HG03457 (cell line): ENCODE measurements at regions not wholly inside any gene's neighbourhood (a gene's known extent, or its start where the extent isn't known, plus 50 kb on each side); places are given as distances from the start of the nearest gene placed in this dataset.
"Not testable (repeated sequence)": the region's sequence is repeated elsewhere in the genome, so short reads cannot be mapped to it uniquely, and the experiment has no call there.

Experiments
- ATAC-seq: cut with Tn5 transposase; IDR thresholded peaks from one replicate; pipeline ENCODE4 v1.9.1; 2021; ENCODE audit warnings: moderate number of reproducible peaks; ENCODE audit not compliant: unreplicated experiment

DNA sequence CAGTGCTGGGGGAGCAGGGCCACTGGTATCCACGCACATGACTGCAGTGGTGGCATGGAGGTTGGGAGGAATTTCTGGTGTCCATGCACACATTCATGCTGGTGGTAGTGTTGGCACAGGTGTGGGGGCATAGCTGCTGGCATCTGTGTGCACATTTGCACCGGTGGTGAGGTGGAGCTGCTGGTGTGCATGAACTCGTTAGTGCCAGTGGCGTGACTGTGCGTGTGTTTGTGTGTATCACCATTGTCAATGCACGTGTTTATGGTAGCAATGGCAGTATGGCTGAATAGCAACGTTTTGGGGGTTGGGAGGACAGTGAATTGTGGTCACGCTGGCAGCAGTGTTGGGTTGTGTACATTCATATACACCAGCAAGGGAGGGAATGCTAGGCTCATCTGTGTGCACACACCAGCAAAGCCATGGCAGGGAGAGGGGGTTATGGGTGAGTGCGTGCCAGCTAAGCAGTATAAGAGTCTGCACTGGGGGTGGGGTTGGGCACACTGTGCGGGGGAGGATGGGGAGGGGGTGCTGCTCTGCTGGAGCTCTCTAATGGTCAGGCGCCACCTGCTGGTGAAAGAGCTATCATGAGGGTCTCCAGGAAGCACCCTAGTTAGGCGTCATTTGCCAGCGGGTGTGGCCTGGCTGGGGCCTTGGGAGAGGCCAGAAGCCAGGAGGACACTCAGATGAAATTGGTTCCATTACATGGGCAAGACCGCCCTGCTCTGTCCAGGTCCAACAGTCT is 626.1 kb upstream of the ID4 start:
- ATAC-seq: no peak

DNA sequence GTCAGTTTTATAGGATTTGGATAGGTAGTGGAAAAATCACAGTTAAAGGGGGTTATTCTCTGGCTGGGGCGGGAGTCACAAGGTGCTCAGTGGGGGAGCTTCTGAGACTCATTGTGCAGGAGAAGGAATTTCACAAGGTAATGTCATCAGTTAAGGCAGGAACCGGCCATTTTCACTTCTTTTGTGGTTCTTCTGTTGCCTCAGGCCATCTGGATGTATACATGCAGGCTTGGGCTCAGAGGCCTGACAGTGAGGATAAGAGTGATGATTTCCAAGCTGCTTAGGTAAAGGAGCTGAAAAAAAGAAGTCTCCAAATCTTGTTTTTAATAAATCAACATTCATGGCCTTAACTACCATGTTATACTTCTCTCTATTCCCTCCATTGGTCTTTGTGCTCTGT is 622.9 kb upstream of the ID4 start:
- no peak for ATAC-seq

DNA sequence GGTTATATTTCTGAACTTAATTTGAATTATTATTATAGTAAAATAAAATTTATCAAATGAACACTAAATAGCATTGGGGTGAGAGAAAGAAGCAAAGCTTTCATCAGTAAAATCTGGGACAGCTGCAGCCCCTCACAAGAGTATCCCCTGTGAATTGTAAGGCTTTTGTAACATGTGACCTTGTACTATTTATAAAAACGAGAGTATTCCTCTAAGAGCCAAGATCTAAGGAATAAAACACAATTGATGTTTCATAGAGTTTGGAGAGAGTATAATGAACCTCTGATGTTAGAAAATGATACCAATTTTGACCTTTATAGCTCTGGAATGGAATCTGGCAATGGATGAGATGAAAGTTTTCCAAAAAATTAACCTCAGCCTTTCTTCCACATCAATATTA is 617.2 kb upstream of the ID4 start:
- ATAC-seq: no peak

DNA sequence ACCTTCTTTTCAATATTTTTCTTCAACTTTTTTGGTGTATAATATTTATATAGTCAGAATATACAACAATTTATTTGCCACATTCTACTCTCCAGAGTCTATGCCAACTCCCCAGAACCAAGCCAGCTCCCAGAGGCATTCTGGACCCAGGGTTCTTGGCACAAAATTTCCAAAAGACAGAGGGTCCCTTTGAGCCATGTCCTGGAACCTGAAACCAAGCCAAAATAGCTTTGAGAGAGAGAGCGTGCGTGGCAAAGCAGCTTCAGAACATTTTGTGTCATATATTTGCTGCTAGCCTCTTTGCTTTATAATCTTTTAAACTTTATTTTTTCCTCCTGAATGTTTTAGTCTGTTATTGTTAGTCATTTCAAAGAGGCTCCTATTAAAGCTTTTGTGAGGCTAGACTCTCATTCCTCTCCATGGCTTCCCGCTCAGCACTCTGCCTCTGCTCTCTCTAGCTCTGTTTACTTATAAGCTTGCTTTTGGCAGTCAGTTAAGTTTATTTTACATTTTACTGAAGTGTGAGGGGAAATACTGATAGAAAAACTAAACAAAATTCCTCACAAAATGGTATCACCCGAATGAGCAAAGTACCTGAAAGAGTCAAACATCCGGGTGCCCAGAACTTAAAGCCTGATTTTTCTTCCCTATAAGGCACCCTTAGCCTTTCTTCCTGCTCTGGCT is 605.1 kb upstream of the ID4 start:
- ATAC-seq: no peak

DNA sequence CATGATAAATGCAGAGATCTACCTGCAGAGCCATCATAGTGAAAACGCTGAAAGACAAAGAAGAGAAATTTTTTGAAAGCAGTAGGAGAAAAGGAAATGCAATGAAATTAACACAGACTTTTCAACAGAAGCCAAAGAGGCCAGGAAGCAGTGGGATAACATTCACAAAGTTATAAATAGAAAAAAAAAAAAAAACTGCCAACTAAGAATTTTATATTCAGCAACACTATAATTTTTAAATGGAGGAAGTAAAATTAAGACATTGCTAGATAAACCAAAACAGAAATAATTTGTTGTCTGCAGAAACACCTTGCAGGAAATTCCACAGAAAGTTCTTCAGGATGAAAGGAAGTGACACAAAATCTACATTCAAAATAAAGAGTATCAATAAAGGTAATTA is 591.5 kb upstream of the ID4 start:
- ATAC-seq: no peak

DNA sequence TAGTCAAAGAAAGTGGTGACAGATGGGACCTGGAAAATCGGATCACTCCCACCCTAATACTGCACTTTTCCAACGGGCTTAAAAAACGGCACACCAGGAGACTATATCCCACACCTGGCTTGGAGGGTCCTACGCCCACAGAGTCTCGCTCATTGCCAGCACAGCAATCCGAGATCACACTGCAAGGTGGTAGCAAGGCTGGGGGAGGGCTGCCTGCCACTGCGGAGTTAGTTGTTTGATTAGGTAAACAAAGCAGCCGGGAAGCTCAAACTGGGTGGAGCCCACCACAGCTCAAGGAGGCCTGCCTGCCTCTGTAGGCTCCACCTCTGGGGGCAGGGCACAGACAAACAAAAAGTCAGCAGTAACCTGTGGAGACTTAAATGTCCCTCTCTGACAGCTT is 590.0 kb upstream of the ID4 start:
- not testable (repeated sequence) for ATAC-seq

DNA sequence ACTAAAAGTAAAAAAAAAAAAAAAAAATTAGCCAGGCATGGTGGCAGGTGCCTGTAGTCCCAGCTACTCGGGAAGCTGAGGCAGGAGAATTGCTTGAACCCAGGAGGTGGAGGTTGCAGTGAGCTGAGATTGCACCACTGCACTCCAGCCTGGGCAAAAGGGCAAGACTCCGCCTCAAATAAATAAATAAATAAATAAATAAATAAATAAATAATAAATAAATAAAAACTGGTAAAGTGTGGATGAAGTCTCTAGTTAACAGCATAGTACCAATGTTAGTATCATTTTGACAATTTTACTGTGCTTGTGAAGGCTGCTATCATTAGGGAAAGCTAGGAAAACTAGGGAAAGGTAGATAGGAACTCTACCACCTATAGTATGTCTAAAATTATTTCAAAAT is 581.0 kb upstream of the ID4 start:
- ATAC-seq: not testable (repeated sequence)

DNA sequence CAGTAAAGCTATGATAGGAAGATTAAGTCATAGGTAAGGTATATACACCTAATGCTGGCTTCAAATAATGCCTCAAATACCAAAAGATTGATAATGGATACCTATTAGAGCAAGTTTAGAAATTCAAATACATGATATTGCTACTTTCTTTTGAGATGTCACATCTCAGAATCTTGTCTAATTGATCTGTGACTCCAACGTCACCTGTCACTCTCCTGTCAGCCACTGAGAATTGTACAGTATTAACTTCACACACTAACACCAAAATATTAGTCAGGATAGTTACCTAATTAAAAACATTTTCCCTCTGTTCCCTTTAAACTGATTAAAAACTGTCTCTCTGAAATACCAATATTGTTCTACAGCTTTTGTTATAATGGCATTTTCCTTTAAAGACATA is 575.5 kb upstream of the ID4 start:
- no peak for ATAC-seq

DNA sequence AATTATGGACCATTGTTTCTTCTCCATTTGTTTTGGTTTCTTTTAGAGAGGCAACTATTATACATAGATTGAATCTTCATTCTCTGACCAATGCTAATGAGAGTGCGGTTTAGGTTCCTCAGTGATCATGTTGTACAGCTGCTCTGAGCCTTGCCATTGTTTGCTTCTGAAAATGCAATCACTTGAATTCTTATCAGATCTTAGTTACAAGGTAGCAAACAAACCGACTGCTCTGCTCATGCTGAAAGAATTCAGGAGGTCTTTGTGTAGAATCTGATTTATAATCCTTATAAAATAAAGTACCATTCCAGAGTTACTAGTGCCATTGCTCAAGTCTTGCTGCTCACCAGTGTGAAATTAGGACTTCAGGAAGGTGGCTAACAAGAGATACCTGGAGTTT is 569.1 kb upstream of the ID4 start:
- ATAC-seq: no peak

DNA sequence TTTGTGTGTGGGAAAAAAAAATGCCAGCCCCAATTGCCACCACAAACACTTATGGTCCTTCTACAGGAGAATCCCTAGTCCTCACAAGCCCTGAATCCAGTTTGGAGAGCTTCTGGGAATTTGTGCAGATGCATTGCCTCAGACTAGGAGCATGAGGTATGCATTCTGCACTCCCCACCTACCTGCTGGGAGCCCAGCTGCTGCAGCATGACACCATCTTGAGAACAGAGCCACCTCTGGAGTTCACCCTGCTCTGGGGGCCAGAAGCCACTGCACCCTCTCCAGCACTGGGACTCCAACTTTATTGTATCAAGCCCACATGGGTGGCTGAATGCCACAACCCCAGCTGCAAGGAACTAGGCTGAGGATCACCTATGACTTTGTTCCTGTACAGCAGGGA is 568.5 kb upstream of the ID4 start:
- no peak for ATAC-seq

DNA sequence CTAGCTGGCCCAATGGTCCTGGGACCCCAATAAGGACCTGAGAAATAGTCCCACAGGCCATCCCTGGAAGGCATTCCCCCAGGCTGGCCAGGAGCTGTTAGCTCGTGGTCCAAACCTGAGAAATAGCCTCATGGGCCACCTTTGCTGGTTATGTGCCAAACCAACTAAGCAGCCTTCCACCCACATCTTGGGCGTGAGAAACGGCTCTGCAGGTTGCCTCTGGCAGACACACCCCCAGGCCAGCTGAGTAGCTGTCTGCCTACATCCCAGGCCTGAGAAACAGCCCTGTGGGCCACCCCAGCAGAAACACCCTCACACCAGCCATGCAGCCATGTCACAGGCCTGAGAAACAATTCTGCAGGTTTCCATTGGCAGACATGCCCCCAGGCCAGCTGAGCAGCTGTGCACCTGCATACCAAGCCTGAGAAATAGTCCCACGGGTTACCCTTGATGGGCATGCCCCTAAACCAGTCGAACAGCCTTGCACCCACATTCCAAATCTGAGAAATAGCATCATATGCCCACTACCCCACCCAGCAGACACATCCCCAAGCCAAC is 567.8 kb upstream of the ID4 start:
- no peak for ATAC-seq

DNA sequence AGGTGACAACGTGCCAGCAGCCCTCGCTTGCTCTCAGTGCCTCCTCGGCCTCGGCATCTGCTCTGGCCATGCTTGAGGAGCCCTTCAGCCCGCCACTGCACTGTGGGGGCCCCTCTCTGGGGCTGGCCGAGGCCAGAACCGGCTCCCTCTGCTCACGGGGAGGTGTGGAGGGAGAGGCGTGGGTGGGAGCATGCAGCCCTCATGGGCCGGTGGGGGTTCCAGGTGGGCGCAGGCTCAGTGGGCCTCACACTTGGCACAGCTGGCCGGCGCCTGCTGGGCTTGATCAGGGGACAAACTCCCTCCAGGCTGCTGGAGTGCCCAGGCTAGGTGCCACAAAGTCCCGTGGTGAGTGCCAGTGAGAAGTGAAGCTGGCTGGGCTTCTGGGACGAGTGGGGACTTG is 566.6 kb upstream of the ID4 start:
- ATAC-seq: no peak

DNA sequence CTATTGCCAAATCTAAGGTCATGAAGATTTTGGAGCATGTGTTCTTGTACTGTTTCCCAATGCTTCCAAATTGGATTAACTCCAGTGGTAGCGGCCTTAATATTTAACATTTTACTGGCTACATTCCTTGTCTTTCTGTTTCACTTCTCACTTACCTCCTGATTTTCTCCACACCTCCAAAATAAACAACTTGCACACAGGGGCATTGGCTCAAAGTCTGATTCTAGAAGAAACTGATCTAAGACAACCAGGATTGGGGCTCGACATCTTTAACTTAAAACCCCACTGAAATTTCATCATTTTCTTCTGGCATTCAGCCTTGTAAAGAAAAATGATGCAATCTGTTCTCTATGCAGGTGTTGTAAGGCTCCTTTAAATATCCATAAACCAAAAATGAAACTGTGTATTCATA is 557.9 kb upstream of the ID4 start:
- ATAC-seq: no peak

DNA sequence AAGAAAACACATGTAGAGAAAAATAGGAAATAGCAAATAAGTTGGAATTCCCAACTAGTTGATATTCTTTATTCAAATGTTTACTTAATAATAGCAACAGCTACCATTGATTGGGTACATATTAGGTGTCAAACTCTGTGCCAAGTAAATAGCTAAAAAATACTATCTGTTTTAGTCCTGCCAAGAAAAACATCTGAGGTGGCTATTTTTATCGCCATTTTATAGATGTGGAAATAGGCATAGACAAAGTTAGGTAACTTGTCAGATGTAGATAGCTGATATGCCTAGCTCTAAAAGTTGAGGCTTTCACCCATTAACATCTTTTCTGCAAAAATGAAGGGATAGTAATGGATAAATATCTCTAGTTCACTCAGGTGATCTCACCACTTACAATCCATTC is 549.2 kb upstream of the ID4 start:
- ATAC-seq: no peak

DNA sequence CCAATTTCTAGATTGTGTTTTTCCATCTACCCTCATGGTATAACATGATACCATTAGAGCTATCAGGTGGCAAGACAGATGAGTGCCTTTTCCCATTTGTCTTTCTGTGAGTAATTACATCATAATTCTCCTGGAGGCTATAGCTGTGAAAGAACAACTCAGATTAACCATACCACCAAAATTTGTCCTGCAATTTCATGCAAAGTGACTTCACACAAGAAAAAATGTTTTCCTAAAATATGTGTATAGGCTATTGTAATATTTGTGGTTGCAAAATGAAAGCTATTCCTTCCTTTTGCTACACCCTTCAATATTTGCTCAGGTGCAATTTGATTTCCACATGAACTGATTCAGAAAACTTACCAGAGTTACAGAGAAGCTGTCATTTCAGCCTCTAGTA is 547.7 kb upstream of the ID4 start:
- no peak for ATAC-seq

DNA sequence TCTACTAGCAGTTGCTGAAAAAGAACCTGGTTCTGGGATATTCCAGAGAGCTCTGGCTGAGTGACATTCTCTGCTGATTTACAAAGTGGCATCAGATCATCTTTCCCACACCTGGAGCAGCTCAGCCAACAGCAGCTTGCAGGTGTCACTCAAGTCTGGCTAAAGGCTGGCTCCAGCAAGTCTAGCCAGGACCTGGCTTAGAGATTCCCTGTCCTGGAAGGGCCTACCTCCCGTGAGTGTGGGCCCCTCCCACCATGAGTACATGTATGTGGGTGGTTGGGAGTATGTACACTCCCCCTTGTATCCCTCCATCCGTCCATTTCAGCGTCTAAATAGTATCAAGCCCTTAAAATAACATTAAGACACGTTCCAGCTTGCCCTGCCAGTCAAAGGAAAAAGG is 539.3 kb upstream of the ID4 start:
- no peak for ATAC-seq

DNA sequence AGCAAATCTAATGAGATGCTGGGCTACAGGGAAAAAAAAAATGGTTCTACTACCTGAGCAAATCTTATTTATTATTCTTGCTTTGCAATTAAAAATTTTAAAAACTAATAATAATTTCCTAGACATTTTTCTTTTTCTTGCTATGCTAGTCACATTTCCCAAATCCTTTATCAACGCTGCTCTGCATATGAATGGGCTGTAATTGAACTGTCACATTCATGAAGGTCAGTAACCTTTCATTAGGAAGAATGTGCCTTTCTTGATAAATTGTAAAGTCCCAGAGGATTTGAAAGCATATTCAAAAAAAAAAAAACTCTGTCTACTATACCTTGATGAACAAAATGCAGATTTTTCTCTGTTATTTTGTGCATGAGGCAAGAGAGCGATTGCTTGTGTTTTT is 538.7 kb upstream of the ID4 start:
- no peak for ATAC-seq

DNA sequence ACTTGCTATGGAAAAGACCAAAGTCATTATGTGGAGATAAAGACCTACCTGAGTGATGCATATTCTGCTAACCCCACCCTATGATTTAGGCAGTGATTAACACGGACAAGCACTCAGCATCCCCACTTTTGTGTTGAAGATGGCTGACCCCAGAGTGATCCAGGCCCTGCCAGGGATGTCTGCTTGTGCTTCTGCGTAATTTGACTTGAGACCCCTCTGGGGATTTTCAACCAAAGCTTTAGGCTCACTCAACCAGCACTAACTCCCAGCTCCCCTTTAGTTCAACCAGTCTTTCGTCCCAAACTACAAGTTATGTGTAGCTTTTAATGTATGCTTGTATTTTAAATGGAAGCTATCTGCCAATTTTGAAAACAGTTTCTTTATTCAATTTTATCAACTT is 538.0 kb upstream of the ID4 start:
- ATAC-seq: no peak

DNA sequence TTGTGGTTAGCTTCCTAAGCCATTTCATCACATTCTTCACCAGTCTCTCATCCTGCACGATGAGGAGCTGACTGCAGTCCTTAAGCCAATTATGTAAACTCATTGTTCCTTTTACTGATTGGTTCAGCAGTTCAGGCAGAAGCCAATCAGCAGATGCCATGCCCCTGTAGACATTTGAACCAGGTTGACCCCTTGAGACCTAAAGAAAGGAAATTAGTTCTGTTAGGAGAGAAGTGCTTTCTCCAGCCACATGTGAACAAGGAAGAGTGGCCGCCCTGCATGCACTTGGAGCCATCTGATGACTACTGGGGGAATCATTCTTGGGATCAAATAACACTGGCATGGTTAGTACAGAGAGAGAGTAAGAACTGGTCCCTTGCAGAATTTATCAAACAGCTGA is 535.2 kb upstream of the ID4 start:
- ATAC-seq: no peak

DNA sequence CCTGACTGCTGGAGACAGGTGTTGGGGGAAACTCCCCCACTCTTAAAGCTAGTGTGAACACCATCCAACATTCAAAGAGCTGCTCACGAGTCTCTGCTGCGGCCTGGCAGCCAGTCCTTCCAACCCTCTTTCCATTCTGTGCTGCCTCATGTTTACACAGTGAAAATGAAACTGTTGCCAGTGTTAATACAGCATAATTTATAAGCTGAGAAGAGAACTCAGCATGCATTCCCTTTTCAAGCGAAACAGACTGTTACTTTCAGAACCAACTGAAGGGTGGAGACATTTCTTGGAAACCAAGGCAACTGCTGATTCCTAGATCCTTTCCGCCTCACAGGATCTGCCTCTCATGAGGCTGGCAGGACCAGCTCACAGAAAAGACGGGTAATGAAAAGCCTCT is 533.8 kb upstream of the ID4 start:
- ATAC-seq: no peak

DNA sequence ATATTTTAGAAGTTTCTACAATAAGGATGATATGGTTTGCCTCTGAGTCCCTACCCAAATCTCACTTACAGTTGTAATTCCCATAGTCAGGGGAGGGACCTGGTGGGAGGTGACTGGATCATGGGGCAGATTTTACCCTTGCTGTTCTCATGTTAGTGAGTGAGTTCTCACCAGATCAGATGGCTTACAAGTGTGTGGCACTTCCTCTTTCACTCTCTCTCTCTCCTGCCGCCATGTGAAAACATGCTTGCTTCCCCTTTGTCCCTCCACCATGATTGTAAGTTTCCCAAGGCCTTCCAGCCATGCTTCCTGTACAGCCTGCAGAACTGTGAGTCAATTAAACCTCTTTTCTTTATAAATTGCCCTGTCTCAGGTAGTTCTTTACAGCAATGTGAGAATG is 527.5 kb upstream of the ID4 start:
- ATAC-seq: no peak

DNA sequence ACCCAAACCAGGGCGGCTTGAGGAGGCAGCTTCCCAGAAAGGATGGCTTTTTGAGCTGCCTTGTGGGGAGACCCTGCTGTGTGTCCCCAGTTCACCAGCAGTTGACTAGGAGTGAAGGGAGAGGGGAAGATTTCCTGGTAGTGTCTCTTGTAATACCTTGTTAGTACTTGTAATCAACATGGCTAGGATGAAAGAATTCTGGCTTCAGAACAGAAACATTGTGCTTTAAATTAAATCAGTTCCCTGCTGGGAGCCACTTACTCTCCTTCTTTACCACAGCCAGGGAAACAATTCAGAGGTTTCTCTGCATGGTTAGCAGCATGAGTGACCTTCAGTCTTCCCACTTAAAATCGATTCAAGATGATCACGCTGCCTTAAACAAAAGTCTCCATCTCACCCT is 525.4 kb upstream of the ID4 start:
- ATAC-seq: no peak
